GM19351 (cell line): ENCODE measurements at regions not wholly inside any gene's neighbourhood (a gene's known extent, or its start where the extent isn't known, plus 50 kb on each side); places are given as distances from the start of the nearest gene placed in this dataset.
"Not testable (repeated sequence)": the region's sequence is repeated elsewhere in the genome, so short reads cannot be mapped to it uniquely, and the experiment has no call there.

Experiments
- ATAC-seq: cut with Tn5 transposase; IDR thresholded peaks from one replicate; pipeline ENCODE4 v1.9.1; 2021; ENCODE audit warnings: mild to moderate bottlenecking, moderate library complexity; ENCODE audit not compliant: unreplicated experiment

DNA sequence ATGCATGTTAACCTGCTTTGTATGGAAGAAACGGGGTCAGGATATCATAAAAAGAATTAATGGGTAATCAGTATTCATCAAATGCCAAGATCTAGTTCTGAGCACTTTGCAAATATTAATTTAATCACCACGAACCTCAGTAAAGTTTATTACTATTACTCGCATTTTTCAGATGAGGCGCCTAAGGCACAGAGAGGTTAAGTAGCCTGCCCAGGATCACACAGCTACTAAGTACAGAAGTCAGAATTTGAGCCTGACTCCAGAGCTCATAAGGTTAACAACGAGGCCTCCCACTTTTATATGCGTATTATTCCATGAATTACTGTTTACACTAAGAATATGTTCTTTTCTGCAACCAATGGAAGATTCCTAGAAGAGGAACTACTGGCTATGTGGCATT is 109.6 kb upstream of the KLF13 start:
- no peak for ATAC-seq

DNA sequence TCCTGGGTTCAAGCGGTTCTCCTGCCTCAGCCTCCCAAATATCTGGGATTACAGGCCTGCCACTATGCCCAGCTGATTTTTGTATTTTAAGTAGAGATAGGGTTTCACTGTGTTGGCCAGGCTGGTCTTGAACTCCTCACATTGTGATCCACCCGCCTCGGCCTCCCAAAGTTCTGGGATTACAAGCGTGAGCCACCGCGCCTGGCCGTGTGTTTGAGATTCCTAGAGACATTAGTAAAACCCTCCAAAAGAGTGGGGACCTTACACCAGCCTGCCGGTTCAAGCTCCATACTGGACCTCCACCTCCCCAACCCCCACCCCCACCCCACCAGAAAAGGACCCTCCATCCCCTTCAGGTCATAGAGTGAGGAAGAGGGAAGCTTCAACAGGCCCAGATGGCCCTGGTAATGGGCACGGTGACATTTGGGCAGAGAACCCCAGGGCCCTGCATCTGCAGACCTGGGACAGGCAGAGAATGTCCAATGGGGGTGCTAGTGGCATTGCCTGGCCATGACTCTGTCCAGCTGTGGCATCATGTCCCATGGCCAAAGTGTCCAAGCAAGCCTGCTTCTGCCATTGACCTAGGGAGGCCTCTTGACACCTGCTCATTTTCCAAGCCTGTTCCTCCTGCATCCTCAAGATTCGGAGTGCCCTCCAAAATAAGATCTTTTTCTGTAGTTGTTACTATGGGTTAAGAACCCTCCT is 108.9 kb upstream of the KLF13 start:
- ATAC-seq: no peak

DNA sequence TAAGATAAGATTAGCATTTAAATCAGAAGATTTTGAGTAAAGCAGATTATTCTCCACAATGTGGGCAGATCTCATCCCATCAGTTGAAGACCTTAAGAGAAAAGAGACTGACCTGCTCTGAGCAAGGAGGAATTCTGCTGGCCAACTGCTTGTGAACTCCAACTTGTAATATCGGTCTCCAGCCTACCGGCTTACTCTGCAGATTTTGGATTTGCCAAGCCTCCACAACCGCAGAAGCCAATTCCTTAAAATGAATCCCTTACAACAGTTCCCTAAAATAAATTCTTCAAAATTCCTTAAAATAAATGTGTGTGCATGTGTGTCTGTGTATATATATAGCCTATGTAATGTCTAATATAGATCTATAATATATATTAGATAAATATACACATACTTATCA is 107.4 kb upstream of the KLF13 start:
- ATAC-seq: no peak

- ATAC-seq: no peak
These were observed 104.6 kb upstream of the KLF13 start for GRCh38 chr15:31221936-31222515.

DNA sequence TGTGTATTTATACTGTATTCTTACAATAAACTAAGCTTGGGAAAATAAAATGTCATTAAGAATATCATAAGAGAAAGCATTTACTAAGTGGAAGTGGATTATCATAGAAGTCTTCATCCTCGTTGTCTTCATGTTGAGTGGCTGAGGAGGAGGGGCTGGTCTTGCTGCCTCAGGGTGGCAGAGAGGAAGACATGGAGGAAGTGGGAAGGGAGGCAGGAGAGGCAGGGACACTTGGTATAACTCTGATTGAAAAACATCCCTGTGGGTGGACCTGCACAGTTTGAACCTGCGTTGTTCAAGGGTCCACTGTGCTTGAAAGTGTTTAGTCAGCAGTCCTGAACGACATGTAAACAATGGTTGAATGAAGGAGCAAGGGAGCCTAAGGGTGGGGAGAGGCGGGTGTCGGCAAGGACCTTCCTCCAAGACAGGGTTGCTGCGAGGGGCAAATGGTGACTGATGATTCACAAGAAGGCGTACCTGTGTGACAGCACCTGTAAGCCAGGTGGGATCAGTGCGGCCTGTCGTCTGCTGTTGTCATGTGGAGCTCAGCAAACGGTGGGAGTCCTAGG is 103.8 kb upstream of the KLF13 start:
- ATAC-seq: no peak

DNA sequence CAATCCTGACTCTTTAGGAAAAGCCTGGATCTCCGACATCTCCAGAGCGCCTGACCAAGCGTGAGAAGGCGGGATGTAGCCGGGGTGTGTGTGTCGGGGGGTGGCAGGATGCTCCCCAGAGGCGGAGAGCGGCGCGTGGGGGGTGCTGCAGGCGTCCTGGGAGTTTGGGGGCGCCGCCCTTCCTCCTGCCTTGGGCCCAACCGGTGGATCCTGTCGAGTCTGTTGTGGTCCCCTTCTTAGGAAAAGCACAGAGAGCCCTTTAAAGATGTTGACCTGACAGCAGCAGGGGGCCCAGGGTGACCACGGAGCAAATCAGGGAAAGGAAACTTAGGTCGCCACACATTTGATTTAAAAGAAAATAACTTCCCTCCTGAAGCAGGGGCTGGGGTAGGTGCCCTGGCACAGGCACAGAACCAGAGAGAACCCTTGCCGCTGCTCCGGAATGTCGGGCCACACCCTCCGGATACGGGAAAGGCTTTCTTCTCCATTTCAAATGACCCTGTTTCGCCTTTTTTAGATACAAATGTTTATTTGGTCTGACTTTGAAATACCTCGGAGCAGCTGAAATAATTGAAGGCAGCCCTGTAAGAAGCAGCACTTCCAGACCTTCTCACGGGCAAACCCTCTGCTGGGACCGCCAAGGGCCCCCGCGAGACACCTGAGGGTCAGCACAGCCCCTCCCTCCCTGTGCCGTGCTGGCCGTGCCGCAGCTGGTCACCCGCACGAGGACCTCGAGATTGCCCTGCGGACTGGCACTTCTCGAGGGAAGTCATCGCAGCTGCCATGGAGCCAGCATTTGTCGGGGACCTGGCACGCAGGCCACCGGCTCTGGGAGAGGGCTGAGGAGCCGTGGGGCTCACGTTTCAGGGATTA is 102.9 kb upstream of the KLF13 start:
- no peak for ATAC-seq

- not testable (repeated sequence) for ATAC-seq
These were observed 102.0 kb upstream of the KLF13 start for GRCh38 chr15:31224661-31225060.

DNA sequence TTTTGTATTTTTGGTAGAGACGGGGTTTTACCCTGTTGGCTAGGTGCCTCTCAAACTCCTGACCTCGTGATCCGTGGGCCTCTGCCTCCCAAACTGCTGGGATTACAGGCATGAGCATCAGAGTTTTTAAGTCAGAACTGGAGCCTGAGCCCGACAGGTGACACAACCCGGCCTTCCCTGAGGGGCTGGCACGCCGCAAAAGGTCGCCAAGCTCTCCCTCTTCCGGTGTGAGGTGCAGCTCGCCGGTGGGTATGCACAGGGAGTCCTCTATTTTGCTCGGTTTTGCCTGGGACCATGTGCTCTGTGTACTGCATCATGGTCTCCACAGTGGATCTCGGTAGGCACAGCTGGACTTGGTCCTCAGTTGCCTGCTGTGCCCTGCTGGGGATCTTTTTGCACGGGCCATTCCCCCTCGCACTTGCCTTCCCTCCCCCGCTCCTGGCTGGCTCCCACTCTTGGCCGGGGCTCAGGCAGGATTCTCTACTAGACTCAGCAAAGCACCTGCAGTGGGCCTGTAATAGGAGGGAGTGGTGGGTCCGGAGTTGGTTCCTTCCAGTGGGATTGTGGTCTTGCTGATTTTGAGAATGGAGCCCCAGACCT is 101.2 kb upstream of the KLF13 start:
- ATAC-seq: no peak

GRCh38 chr15:31226021-31226420 is 100.6 kb upstream of the KLF13 start:
- no peak for ATAC-seq

GRCh38 chr15:31227235-31227634 is 99.4 kb upstream of the KLF13 start:
- no peak for ATAC-seq

DNA sequence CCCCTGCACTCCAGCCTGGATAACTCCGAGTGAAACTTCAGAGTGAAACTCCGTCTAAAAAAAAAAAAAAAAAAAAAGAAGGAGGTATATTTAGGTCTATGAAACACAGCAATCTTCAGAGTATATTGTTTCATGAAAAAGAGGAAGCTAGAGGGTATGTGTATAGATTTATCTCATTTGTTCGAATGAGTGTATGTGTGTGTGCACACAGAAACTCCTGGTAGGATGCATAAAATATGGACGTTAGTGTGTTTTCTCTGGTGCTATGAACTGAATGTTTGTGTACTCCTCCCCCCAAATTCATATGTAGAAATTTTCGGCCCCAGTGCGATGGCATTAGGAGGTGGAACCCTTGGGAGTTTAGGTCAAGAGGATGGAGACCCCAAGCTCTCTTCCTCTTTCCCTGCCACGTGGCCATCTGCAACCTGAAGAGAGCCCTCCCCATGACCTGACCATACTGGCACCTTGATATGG is 98.6 kb upstream of the KLF13 start:
- no peak for ATAC-seq

DNA sequence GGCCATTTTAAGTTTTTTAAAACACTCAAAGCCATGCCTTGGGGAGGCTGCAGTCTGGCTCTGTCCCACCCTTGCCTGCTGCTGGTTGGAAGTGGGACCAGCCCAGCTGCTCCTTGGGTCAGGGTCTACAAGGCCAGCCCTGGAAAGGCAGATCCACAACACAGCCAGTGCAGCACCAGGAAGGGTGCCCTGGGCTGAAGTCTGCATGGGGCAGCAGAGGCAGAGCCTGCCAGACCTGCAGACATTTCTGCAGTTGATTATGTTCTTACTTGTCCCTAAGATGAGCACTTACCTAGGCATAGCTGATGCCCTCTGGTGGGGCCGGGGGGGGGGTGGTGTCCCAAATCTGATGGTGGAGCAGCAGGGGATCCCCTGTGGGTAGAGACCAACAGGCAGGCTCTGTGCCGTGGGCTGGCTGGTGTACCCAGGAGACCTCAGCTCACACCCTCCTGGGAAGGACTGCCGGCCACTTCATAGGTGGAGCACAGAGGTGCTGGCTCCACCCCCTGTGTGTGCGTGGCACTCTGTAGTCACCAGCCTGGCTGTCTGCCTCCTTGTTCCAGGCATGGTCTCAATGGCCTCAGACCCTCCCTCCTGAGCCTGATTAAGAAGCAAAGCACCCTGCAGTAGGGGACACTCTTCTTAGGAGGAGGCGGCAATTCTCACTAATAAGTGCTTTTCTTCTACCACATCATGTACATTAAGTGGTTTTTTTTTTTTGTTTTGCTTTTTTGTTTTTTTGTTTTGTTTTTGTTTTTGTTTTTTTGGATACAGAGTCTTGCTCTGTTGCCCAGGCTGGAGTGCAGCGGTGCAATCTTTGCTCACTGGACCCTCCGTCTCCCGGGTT is 97.4 kb upstream of the KLF13 start:
- peak; percentile 68 for ATAC-seq

DNA sequence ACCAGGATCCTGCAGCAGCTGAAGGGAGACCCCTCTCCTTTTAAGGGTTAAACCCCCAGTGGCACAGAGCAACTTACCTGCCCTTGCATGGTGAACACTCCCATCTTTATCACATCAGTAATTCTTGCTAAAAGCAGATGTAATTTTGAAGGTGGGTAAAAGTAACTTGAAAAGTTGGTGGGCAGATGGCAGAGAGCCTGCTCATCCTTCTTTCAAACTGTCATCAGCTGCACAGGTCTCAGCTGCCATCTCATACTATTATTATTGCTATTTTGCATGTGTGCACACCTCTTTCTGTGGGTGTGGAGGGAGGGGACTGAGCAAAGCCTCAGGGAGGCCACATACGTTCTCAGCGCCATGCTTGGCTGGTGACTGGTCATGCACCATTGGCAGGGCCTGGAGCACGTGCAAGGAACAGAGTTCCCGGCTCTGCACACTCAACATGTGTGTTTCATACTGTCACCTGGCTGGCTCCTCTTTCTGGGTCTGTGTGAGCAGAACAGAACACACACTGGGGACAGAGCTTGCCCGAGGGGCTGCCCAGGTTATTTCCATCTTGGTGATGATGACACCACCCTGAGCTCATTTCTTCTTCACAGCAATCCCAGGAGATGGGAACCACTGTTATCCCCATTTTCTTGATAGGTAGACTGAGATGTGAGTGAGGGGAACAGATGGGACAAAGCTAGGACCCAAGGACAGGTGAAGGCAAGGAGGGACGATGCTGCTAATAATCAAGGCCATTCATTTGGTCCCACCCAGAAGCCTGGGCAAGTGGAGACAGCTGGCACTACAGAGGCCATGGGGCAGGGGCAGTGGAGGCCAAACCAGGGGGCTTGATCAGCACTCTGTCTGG is 95.8 kb upstream of the KLF13 start:
- ATAC-seq: peak; percentile 81

GRCh38 chr15:31234815-31235214 is 91.8 kb upstream of the KLF13 start:
- ATAC-seq: no peak

GRCh38 chr15:31235311-31236183 is 91.1 kb upstream of the KLF13 start:
- ATAC-seq: peak; percentile 42

DNA sequence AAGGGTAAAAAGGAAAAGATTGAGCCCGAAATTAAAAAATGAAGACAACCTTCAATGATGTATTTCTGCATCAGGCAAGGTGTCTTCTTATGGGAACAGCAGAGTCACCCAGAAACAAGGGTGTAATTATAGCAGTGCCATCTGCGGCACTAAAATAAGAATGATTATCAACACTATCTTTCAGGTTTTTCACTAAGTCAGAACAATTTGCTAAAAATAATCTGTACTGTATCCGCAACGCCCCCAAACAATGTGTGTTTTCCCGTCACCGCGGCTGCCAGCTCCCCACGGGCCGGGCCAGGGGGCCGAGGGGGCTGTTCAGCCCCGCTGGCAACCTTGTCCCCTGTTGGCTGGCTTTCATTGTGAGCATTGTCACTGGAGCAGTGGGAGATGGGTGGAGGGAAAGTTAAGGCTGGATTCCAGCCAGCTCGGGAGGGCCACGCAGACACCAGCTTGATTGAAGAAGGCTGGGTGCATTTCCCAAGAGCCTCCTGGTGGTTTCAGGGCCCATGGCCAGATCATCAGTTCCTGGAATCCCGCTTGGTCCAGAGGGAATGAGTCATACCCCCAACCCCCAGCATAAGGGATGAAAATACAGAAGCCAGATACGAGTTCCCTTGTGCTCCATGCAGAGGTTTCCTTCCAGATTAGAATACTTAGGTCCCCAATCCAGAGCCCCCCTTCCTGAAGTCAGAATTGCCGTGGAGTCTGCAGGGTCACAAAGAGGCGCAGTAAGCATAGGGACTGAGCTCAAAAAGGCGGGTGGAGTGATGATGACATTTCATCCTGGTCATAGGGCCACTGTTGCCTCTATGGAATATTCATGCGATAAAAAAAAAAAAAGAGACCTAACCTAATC is 90.2 kb upstream of the KLF13 start:
- ATAC-seq: peak; percentile 59

DNA sequence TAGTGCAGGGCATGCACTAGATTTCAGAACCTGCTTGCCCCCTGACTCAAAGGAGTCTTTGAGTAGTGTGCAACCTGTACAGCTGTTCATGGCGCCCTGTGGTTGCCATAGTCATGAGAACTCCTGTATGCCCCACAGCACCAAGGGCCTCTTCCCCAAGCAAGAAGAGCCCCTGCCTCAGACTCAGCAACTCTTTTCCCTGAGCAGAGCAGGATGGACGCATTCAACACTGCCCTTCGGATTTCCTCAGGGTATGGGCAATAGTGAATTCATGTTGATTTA is 89.7 kb upstream of the KLF13 start:
- no peak for ATAC-seq

DNA sequence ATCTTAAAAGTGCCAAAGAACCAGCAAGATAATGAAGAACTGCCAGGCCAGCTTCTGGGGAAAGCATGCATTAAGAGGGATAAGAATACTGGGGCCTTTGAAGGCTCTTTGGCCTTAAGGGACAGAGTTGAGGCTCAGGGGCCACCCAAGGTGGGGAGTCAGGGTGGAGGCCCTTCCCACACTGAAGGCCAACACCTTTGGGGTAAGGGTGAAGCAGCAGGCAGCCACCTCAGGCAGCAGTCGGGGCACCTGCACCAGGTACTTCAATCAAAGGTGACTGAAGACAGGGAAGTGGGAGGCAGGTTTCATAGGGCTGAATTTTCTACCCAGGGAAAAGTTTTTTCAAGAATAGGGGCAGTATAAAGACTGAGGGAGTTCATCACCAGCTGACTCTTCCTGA is 87.7 kb upstream of the KLF13 start:
- no peak for ATAC-seq
